Neural cell (in vitro differentiated cells): ENCODE measurements at regions not wholly inside any gene's neighbourhood (a gene's known extent, or its start where the extent isn't known, plus 50 kb on each side); places are given as distances from the start of the nearest gene placed in this dataset.

Source experiments
- H2AFZ ChIP-seq: fragments of 200-600, 300-800 bp; sonication (generic), shearing (Covaris generic); 2 replicates; pipeline ENCODE4 v1.6.0; 2014; ENCODE audit warnings: low read depth, mild to moderate bottlenecking, antibody characterized with exemption, low read length, moderate library complexity
- H3F3A ChIP-seq: fragments of 200-600 bp; shearing (Covaris generic); 2 replicates; pipeline ENCODE4 v1.6.1; 2016; ENCODE audit warnings: mild to moderate bottlenecking, moderate library complexity, mixed read lengths, antibody characterized with exemption, low read length; ENCODE audit not compliant: insufficient read depth, poor library complexity, severe bottlenecking
- H3K27ac ChIP-seq: fragments of 200-600, 300-800 bp; sonication (generic), shearing (Covaris generic); 2 replicates; pipeline ENCODE4 v1.5.1; 2014; ENCODE audit warnings: mild to moderate bottlenecking, low read length, moderate library complexity
- H3K27me3 ChIP-seq: fragments of 300-800, 200-600 bp; sonication (generic), shearing (Covaris generic); 2 replicates; pipeline ENCODE4 v1.6.0; 2014; ENCODE audit warnings: mild to moderate bottlenecking, low read depth, low read length, moderate library complexity; ENCODE audit not compliant: insufficient read depth
- H3K36me3 ChIP-seq: fragments of 300-800, 200-600 bp; sonication (generic), shearing (Covaris generic); 2 replicates; pipeline ENCODE4 v1.5.1; 2014; ENCODE audit warnings: mild to moderate bottlenecking, antibody characterized with exemption, low read length, moderate library complexity; ENCODE audit not compliant: insufficient read depth
- H3K4me2 ChIP-seq: fragments of 300-800, 200-600 bp; sonication (generic), shearing (Covaris generic); 2 replicates; pipeline ENCODE4 v1.6.0; 2014; ENCODE audit warnings: mild to moderate bottlenecking, low read length
- H3K4me3 ChIP-seq: fragments of 300-800, 200-600 bp; sonication (generic), shearing (Covaris generic); 2 replicates; pipeline ENCODE4 v1.5.1; 2014; ENCODE audit warnings: mild to moderate bottlenecking, low read length, moderate library complexity
- H3K79me2 ChIP-seq: fragments of 200-600 bp; shearing (Covaris generic); replicated peaks from 2 replicates; pipeline ENCODE4 v1.6.0; 2014; ENCODE audit warnings: mild to moderate bottlenecking, low read length, moderate library complexity; ENCODE audit not compliant: insufficient read depth
- H3K9ac ChIP-seq: fragments of 300-800, 200-600 bp; sonication (generic), shearing (Covaris generic); 2 replicates; pipeline ENCODE4 v1.6.1; 2016; ENCODE audit warnings: mild to moderate bottlenecking, low read length, mixed read lengths
- H3K9me2 ChIP-seq: fragments of 200-600 bp; shearing (Covaris generic); 2 replicates; pipeline ENCODE4 v1.6.1; 2016; ENCODE audit warnings: mild to moderate bottlenecking, low read length, mixed read lengths; ENCODE audit not compliant: insufficient read depth
- H3K9me3 ChIP-seq: fragments of 200-600, 300-800 bp; sonication (generic), shearing (Covaris generic); 2 replicates; pipeline ENCODE4 v1.6.1; 2016; ENCODE audit warnings: mild to moderate bottlenecking, mixed run types, low read length, moderate library complexity, mixed read lengths
- H4K20me1 ChIP-seq: fragments of 200-600 bp; shearing (Covaris generic); 2 replicates; pipeline ENCODE4 v1.6.1; 2016; ENCODE audit warnings: mild to moderate bottlenecking, mixed run types; ENCODE audit not compliant: insufficient read depth
- EP300 ChIP-seq: fragments of 450-650 bp; conservative IDR thresholded peaks from 2 replicates; pipeline ENCODE4 v1.6.1; 2014; ENCODE audit warnings: antibody characterized with exemption, mild to moderate bottlenecking, moderate library complexity; ENCODE audit not compliant: poor library complexity, severe bottlenecking
- EZH2 ChIP-seq: fragments of 200-600, 300-800 bp; shearing (Covaris generic), sonication (generic); IDR thresholded peaks from 2 replicates; pipeline ENCODE4 v1.6.1; 2014; ENCODE audit warnings: antibody characterized with exemption, low read length, borderline replicate concordance, mild to moderate bottlenecking; ENCODE audit not compliant: insufficient read depth, poor library complexity, severe bottlenecking
- MXI1 ChIP-seq: fragments of 450-650 bp; conservative IDR thresholded peaks from 2 replicates; pipeline ENCODE4 v1.6.1; 2014; ENCODE audit warnings: antibody characterized with exemption, mild to moderate bottlenecking; ENCODE audit not compliant: poor library complexity, severe bottlenecking
- POLR2AphosphoS5 ChIP-seq: IDR thresholded peaks from 2 replicates; pipeline ENCODE4 v1.6.1; 2012
- RAD21 ChIP-seq: fragments of 450-650 bp; conservative IDR thresholded peaks from 2 replicates; pipeline ENCODE4 v1.6.1; 2014; ENCODE audit warnings: antibody characterized with exemption, mild to moderate bottlenecking, moderate library complexity
- SMC3 ChIP-seq: fragments of 450-650 bp; conservative IDR thresholded peaks from 2 replicates; pipeline ENCODE4 v1.6.1; 2014; ENCODE audit warnings: antibody characterized with exemption, mild to moderate bottlenecking, moderate library complexity; ENCODE audit not compliant: poor library complexity
- TAF1 ChIP-seq: IDR thresholded peaks from 2 replicates; pipeline ENCODE4 v1.6.1; 2012; ENCODE audit warnings: low read depth
- TF ChIP-seq, protein P1 (sequence below): IDR thresholded peaks from 2 replicates; pipeline ENCODE4 v1.6.1; 2012; ENCODE audit warnings: borderline replicate concordance
- TF ChIP-seq, protein P2 (sequence below): fragments of 450-650 bp; IDR thresholded peaks from 2 replicates; pipeline ENCODE4 v1.5.1; 2014; ENCODE audit warnings: antibody characterized with exemption, mild to moderate bottlenecking, moderate library complexity; ENCODE audit not compliant: poor library complexity, severe bottlenecking

DNA sequence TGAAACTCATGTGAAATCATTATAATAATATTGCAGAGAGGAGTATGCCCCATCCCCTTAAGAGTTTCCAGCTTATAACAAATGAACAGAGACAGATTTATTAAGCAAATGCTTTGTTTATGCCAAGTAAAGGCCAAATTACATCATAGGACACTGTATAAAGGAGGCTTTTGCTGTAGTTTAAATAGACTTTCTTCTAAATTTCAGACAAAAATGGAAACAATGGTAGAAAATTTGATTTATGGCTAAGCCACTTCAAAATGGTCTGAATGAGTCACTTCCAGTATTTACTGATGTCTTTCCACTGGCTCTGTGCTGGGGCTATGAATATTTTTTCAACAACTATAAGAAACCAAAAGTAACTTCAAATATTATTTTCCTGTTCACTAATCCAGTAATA is 81.1 kb upstream of the ST6GALNAC5 start:
- Histone ChIP-seq H3K4me3 (no peak overlapping the region), H3K9ac (no peak overlapping the region)
- TF ChIP-seq TAF1: no peak
- TF ChIP-seq EP300: no peak
- no peak for TF ChIP-seq MXI1
- no peak for TF ChIP-seq EZH2
- TF ChIP-seq SMC3: no peak
- TF ChIP-seq, protein P1, sequence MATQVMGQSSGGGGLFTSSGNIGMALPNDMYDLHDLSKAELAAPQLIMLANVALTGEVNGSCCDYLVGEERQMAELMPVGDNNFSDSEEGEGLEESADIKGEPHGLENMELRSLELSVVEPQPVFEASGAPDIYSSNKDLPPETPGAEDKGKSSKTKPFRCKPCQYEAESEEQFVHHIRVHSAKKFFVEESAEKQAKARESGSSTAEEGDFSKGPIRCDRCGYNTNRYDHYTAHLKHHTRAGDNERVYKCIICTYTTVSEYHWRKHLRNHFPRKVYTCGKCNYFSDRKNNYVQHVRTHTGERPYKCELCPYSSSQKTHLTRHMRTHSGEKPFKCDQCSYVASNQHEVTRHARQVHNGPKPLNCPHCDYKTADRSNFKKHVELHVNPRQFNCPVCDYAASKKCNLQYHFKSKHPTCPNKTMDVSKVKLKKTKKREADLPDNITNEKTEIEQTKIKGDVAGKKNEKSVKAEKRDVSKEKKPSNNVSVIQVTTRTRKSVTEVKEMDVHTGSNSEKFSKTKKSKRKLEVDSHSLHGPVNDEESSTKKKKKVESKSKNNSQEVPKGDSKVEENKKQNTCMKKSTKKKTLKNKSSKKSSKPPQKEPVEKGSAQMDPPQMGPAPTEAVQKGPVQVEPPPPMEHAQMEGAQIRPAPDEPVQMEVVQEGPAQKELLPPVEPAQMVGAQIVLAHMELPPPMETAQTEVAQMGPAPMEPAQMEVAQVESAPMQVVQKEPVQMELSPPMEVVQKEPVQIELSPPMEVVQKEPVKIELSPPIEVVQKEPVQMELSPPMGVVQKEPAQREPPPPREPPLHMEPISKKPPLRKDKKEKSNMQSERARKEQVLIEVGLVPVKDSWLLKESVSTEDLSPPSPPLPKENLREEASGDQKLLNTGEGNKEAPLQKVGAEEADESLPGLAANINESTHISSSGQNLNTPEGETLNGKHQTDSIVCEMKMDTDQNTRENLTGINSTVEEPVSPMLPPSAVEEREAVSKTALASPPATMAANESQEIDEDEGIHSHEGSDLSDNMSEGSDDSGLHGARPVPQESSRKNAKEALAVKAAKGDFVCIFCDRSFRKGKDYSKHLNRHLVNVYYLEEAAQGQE: no peak
- TF ChIP-seq, protein P2, sequence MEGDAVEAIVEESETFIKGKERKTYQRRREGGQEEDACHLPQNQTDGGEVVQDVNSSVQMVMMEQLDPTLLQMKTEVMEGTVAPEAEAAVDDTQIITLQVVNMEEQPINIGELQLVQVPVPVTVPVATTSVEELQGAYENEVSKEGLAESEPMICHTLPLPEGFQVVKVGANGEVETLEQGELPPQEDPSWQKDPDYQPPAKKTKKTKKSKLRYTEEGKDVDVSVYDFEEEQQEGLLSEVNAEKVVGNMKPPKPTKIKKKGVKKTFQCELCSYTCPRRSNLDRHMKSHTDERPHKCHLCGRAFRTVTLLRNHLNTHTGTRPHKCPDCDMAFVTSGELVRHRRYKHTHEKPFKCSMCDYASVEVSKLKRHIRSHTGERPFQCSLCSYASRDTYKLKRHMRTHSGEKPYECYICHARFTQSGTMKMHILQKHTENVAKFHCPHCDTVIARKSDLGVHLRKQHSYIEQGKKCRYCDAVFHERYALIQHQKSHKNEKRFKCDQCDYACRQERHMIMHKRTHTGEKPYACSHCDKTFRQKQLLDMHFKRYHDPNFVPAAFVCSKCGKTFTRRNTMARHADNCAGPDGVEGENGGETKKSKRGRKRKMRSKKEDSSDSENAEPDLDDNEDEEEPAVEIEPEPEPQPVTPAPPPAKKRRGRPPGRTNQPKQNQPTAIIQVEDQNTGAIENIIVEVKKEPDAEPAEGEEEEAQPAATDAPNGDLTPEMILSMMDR: no peak

DNA sequence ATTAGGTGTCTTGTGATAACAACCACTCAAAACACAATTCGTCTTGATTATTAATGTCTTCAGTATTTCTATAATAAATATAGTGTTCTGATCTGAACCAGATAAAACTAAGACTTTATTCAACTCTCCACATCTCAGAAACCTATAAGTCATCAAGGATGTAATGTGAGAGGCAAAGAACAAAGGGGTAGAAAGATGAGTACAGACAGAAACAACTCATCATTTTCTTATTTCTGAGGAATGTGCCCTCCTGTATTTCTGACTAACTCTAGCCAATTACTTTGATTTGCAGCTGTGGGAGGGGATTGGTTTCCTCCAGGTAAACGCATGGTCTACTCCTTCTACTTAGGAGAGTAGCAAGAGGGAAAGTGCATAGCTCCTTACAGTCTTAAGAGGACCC is 73.7 kb upstream of the ST6GALNAC5 start:
- no peaks in the 10 kb centered on the region for H3K9me2 ChIP-seq
- H3F3A ChIP-seq: no peaks in the 10 kb centered on the region
- TF ChIP-seq SMC3: no peak
- TF ChIP-seq, protein P2: no peak
- TF ChIP-seq MXI1: no peak
- no peak for TF ChIP-seq POLR2AphosphoS5
- TF ChIP-seq EZH2: no peak
- TF ChIP-seq, protein P1: no peak
- no peak for TF ChIP-seq TAF1
- TF ChIP-seq EP300: no peak
- TF ChIP-seq RAD21: no peak

More for the DNA sequence above, 81.1 kb upstream of the ST6GALNAC5 start:
- Histone ChIP-seq H3K9me3 (no peaks in the 10 kb centered on the region), H3K9me2 (no peaks in the 10 kb centered on the region), H2AFZ (no peak overlapping the region), H4K20me1 (no peaks in the 10 kb centered on the region), H3K27me3 (no peaks in the 10 kb centered on the region), H3K36me3 (no peaks in the 10 kb centered on the region), H3K79me2 (no peaks in the 10 kb centered on the region), H3F3A (no peaks in the 10 kb centered on the region), H3K27ac (no peak overlapping the region), H3K4me2 (no peak overlapping the region)

More for the DNA sequence above, 73.7 kb upstream of the ST6GALNAC5 start:
- H3K27me3 ChIP-seq: no peaks in the 10 kb centered on the region
- H3K4me3 ChIP-seq: no peak overlapping the region
- no peaks in the 10 kb centered on the region for H3K36me3 ChIP-seq
- no peaks in the 10 kb centered on the region for H4K20me1 ChIP-seq
- H2AFZ ChIP-seq: no peak overlapping the region
- H3K79me2 ChIP-seq: no peaks in the 10 kb centered on the region
- H3K9me3 ChIP-seq: no peaks in the 10 kb centered on the region
- H3K4me2 ChIP-seq: no peak overlapping the region
- H3K9ac ChIP-seq: no peak overlapping the region
- H3K27ac ChIP-seq: no peak overlapping the region
